Suprapubic skin (tissue), 4 donors: ENCODE measurements at regions not wholly inside any gene's neighbourhood (a gene's known extent, or its start where the extent isn't known, plus 50 kb on each side); places are given as distances from the start of the nearest gene placed in this dataset.

Experiments used
- DNase-seq, 2 donors: peaks; one replicate each; pipeline ENCODE4 v3.0.0-alpha.2; 2019; ENCODE audit warnings: low spot score in 2 of 2
- H3K27ac ChIP-seq: fragments of 200-600 bp; sonication (generic); one replicate; pipeline ENCODE4 v1.5.1; 2019
- H3K27me3 ChIP-seq: fragments of 200-600 bp; sonication (generic); one replicate; pipeline ENCODE4 v1.5.1; 2019
- H3K36me3 ChIP-seq: fragments of 200-600 bp; sonication (generic); one replicate; pipeline ENCODE4 v1.5.1; 2019
- H3K4me1 ChIP-seq: fragments of 200-600 bp; sonication (generic); one replicate; pipeline ENCODE4 v1.5.1; 2019
- H3K4me3 ChIP-seq: fragments of 200-600 bp; sonication (generic); one replicate; pipeline ENCODE4 v1.5.1; 2019; ENCODE audit warnings: mild to moderate bottlenecking
- H3K9me3 ChIP-seq: fragments of 200-600 bp; sonication (generic); one replicate; pipeline ENCODE4 v1.5.1; 2019
- EP300 ChIP-seq: sonication (generic); formaldehyde crosslinking; IDR thresholded peaks from one replicate; pipeline ENCODE4 v1.6.1; 2017; ENCODE audit warnings: antibody characterized with exemption
- POLR2A ChIP-seq, 2 donors: fragments of 450-650 bp; IDR thresholded peaks; one replicate each; pipeline ENCODE4 v1.6.1; 2017; ENCODE audit warnings: antibody characterized with exemption in 2 of 2, mild to moderate bottlenecking in 2 of 2, moderate library complexity in 2 of 2
- POLR2AphosphoS5 ChIP-seq, 3 donors: sonication (generic); formaldehyde crosslinking; IDR thresholded peaks; one replicate each; pipeline ENCODE4 v1.6.1; 2017; ENCODE audit warnings: antibody characterized with exemption in 3 of 3
- WGBS: methylation state at CpG from one replicate; pipeline ENCODE4 v1.1.5; 2018; 5-methylcytosine and 5-hydroxymethylcytosine counted together
- TF ChIP-seq, protein P1 (sequence below), 2 donors: fragments of 200-600 bp in 1 of 2; fragments of 450-650 bp in 1 of 2; sonication (generic) in 1 of 2; IDR thresholded peaks; one replicate each; pipeline ENCODE4 v1.5.1; 2016 to 2019; ENCODE audit warnings: antibody characterized with exemption in 2 of 2, mild to moderate bottlenecking in 1 of 2, moderate library complexity in 1 of 2

DNA sequence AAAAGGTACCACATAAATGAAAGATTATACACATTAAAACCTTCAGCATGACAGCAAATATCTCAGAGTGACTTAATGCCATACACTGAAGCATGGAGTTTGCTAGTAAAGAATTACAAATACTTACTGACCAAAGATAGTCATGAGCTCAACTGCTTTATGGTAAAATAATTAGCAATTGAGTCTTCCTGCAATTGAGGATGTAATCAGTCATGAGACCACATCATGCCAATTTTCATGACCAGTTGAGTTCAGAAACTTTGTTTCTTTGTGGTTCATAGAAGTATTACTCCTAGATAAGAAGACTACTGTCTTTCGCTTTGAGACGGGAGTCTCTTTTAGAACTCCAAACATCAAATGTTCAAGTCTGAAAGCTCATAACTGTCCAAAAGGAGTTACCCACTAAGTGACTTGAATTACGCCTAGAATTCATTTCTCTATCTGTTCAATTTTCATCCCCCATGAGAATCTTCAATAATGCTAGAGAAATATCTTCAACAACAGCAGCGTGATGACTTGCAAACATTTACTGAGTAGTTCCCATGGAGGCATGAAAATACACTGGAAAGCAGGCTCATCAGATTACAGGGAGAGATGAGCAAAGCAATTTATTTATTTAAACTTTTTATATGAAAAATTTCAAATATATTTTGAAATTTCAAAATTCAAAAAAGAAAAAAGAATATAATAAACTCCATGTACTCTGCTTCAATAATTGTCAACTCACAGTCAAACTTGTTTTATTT lies 120.0 kb downstream of the BTG1 start:
- Histone ChIP-seq H3K27ac (no peak overlapping the region), H3K36me3 (no peaks in the 10 kb centered on the region), H3K9me3 (no peaks in the 10 kb centered on the region), H3K27me3 (no peaks in the 10 kb centered on the region), H3K4me3 (no peak overlapping the region), H3K4me1 (peaks cover 42% of the 10 kb centered on the region)
- WGBS = 90% methylated on average over 4 of the region's 4 CpGs
- TF ChIP-seq, protein P1, sequence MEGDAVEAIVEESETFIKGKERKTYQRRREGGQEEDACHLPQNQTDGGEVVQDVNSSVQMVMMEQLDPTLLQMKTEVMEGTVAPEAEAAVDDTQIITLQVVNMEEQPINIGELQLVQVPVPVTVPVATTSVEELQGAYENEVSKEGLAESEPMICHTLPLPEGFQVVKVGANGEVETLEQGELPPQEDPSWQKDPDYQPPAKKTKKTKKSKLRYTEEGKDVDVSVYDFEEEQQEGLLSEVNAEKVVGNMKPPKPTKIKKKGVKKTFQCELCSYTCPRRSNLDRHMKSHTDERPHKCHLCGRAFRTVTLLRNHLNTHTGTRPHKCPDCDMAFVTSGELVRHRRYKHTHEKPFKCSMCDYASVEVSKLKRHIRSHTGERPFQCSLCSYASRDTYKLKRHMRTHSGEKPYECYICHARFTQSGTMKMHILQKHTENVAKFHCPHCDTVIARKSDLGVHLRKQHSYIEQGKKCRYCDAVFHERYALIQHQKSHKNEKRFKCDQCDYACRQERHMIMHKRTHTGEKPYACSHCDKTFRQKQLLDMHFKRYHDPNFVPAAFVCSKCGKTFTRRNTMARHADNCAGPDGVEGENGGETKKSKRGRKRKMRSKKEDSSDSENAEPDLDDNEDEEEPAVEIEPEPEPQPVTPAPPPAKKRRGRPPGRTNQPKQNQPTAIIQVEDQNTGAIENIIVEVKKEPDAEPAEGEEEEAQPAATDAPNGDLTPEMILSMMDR (IDR thresholded peaks at IDR 0.05) = no peak
- TF ChIP-seq EP300 (no peak), POLR2AphosphoS5 (IDR thresholded peaks at IDR 0.05) (no peak), POLR2A (IDR thresholded peaks at IDR 0.05) (no peak)
- DNase-seq = no peak

DNA sequence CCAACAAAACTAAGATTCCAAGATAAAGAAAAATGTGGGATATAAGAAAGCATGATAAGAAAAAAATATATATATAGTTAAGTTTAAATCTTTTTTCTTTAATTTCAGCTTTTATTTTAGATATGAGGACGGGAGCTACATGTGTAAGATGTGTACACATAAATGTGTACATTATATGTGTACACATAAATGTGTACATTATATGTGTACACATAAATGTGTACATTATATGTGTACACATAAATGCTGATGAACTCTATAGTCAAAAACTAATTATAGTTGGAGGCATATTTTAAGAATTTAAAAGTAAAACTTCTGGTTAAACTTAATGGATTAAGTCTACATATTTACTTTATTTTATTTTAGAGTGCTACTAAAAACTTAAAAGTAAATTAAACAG lies 123.6 kb downstream of the BTG1 start:
- H3K27ac ChIP-seq = no peak overlapping the region
- no peak overlapping the region for H3K4me3 ChIP-seq
- WGBS = 91% methylated on average over 1 of the region's 1 CpG
- no peaks in the 10 kb centered on the region for H3K27me3 ChIP-seq
- peaks cover 11% of the 10 kb centered on the region for H3K4me1 ChIP-seq
- no peaks in the 10 kb centered on the region for H3K9me3 ChIP-seq
- no peak for TF ChIP-seq POLR2A (IDR thresholded peaks at IDR 0.05)
- no peak for TF ChIP-seq EP300
- TF ChIP-seq, protein P1 (IDR thresholded peaks at IDR 0.05) = no peak
- TF ChIP-seq POLR2AphosphoS5 (IDR thresholded peaks at IDR 0.05) = no peak
- DNase-seq = no peak
- H3K36me3 ChIP-seq = no peaks in the 10 kb centered on the region

DNA sequence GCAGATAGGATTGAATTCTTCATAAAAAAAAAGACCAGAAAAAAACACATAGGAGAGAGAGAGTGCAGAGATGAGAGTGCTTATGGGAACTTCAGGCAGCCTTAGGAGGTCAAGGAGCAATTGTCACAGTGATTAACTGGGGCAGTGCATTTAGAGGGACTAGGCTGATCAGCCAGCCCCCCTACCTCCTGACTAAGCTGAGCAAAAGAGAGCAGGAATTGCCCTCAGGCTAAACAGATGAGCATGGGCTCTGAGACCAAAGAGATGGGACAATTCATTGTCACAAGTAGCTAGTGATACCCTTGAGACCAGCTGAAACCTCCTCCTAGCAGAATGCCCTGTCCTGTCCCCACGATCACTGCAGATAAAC lies 124.0 kb downstream of the BTG1 start:
- Histone ChIP-seq H3K4me1 (peaks cover 11% of the 10 kb centered on the region), H3K36me3 (no peaks in the 10 kb centered on the region), H3K9me3 (no peaks in the 10 kb centered on the region), H3K27ac (no peak overlapping the region), H3K4me3 (no peak overlapping the region), H3K27me3 (no peaks in the 10 kb centered on the region)
- WGBS = 80% methylated on average over 1 of the region's 1 CpG
- TF ChIP-seq POLR2A (IDR thresholded peaks at IDR 0.05) (no peak), POLR2AphosphoS5 (IDR thresholded peaks at IDR 0.05) (no peak), EP300 (no peak)
- TF ChIP-seq, protein P1 (IDR thresholded peaks at IDR 0.05) = no peak
- no peak for DNase-seq

DNA sequence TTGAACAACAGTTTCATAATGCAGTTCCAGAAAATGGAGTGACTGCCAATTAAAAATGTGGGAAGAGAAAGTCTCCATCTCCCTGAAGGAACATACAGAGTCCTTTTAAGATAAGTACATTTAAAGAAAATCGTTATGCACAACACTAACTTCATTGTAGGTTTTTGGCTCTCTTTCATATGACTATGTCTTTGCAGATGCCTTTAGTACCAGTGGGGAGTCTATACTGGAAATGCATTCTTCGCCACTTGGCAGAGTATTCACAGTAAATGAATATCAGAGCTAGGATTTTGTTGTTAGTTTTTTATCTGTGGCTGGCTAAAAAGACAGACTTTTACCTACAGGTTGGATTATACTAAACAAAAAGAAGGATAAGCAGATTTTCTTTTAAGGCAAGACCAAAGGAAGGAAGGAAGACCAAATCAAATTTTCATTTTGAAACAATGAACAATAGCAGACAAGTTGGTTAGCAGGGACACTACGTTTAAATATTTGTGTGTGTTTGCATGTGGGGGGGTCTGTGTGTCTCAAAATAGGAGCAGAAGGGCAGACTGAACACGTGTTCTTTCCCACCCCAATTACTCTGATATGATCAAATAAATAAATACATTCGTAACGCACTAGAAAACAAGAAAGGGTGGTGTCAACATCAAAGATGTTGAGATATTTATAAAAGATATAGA lies 124.5 kb downstream of the BTG1 start:
- Histone ChIP-seq H3K27ac (no peak overlapping the region), H3K4me1 (peaks cover 11% of the 10 kb centered on the region), H3K27me3 (no peaks in the 10 kb centered on the region), H3K9me3 (no peaks in the 10 kb centered on the region), H3K4me3 (no peak overlapping the region), H3K36me3 (no peaks in the 10 kb centered on the region)
- TF ChIP-seq, protein P1 (IDR thresholded peaks at IDR 0.05) = no peak
- TF ChIP-seq POLR2AphosphoS5 (IDR thresholded peaks at IDR 0.05) (no peak), POLR2A (IDR thresholded peaks at IDR 0.05) (no peak)
- no peak for DNase-seq
- 30% methylated on average over 6 of the region's 6 CpGs for whole genome bisulfite sequencing

DNA sequence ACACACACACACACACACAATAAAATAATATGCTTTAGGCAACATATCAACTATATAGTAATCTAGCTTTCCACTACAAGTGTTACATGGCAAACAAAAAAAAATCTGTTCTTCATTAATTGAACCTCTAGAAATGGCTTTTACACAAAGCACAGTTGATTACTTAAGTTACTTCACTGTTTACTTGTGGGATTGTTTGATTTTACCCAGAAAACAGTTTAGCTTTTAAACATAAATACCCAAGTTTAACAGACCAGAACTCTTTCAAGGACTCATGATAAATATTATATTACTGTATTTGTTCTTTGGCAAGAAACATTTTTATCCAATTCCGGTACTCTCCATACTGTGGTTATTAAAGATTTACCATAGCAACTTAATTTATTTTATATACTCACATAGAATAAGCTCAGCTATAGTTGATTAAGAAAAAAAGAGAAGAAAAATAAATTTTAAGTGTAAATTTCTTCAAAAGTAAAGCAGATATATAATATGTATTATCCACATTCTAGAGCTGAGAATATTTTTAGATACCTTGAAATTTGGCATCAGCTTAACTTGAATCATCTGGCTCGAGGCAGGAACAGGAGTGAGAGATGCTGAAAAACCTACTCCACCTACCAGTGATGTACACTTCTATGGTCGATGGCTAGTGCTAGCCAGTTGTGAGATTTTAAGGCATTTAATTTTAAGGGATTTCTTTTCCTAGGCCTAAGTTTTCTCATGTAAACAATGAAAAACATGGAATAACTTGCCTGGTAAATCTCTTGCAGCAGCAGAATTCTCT lies 126.0 kb downstream of the BTG1 start:
- no peaks in the 10 kb centered on the region for H3K27me3 ChIP-seq
- H3K9me3 ChIP-seq = no peaks in the 10 kb centered on the region
- no peak overlapping the region for H3K27ac ChIP-seq
- 67% methylated on average over 3 of the region's 3 CpGs for WGBS
- no peak for DNase-seq
- no peaks in the 10 kb centered on the region for H3K36me3 ChIP-seq
- H3K4me1 ChIP-seq = peaks cover 11% of the 10 kb centered on the region
- no peak for TF ChIP-seq POLR2A (IDR thresholded peaks at IDR 0.05)
- H3K4me3 ChIP-seq = no peak overlapping the region
